B cell (primary cell): ENCODE measurements at regions not wholly inside any gene's neighbourhood (a gene's known extent, or its start where the extent isn't known, plus 50 kb on each side); places are given as distances from the start of the nearest gene placed in this dataset.

Source experiments
- ATAC-seq: fragments of 200-7000 bp; cut with Tn5 transposase; one replicate; pipeline ENCODE4 v1.10.0; 2021; ENCODE audit warnings: low read depth, mild to moderate bottlenecking, moderate number of reproducible peaks, moderate library complexity
- CTCF ChIA-PET: fragments of 350-600 bp; sonication (Branson Sonifier 250); formaldehyde crosslinking; loops from one replicate; lab custom pipeline; 2021; ENCODE audit warnings: antibody characterized with exemption, inconsistent platforms; lab: Charles Lee
- POLR2A ChIA-PET: fragments of 350-600 bp; sonication (Branson Sonifier 250); formaldehyde crosslinking; loops from one replicate; lab custom pipeline; 2021; ENCODE audit warnings: antibody characterized with exemption; lab: Charles Lee
- DNase-seq: peaks from one replicate; pipeline ENCODE4 v3.0.0; 2013
- H2AFZ ChIP-seq: 2 replicates; pipeline ENCODE4 v1.6.1; 2012; ENCODE audit warnings: mild to moderate bottlenecking, low read depth, low read length; ENCODE audit not compliant: insufficient read depth, poor library complexity, severe bottlenecking
- H3K27ac ChIP-seq, 2 donors: 1 replicate in 1 of 2; 2 replicates in 1 of 2; pipeline ENCODE4 v1.5.1; 2012 to 2013; ENCODE audit warnings: low read length in 2 of 2, mild to moderate bottlenecking in 2 of 2, moderate library complexity in 1 of 2
- H3K27me3 ChIP-seq, 4 experiments: fragments of 200-600 bp in 1 of 4; sonication (generic) in 1 of 4; replicated peaks in 1 of 4; 1 replicate in 2 of 4; 2 replicates in 2 of 4; pipeline versions ENCODE4 v1.6.1 to v1.7.0; 2013 to 2016; ENCODE audit warnings: low read length in 3 of 4, mild to moderate bottlenecking in 2 of 4, mixed read lengths in 1 of 4, moderate library complexity in 1 of 4; ENCODE audit not compliant: insufficient read depth in 4 of 4, control insufficient read depth in 3 of 4; ENCODE audit errors: control extremely low read depth in 1 of 4
- H3K36me3 ChIP-seq, 2 experiments: replicated peaks in 1 of 2; 1 replicate in 1 of 2; 2 replicates in 1 of 2; pipeline versions ENCODE4 v1.6.1 to v1.7.1; 2013; ENCODE audit warnings: low read length in 1 of 2; ENCODE audit not compliant: insufficient read depth in 2 of 2, control insufficient read depth in 1 of 2; ENCODE audit errors: control extremely low read depth in 1 of 2, extremely low read depth in 1 of 2
- H3K4me1 ChIP-seq, 2 donors: fragments of 200-600 bp in 1 of 2; sonication (generic) in 1 of 2; 1 replicate in 1 of 2; 2 replicates in 1 of 2; pipeline versions ENCODE4 v1.5.1 to v1.6.1; 2013 to 2017; ENCODE audit warnings: low read length in 2 of 2; ENCODE audit not compliant: control insufficient read depth in 2 of 2, insufficient read depth in 2 of 2
- H3K4me2 ChIP-seq: replicated peaks from 2 replicates; pipeline ENCODE3; 2012; ENCODE audit warnings: mild to moderate bottlenecking, low read depth, low read length; ENCODE audit not compliant: poor library complexity, severe bottlenecking
- H3K4me3 ChIP-seq, 5 experiments: fragments of 200-600 bp in 1 of 5; sonication (generic) in 1 of 5; 1 replicate in 3 of 5; 2 replicates in 2 of 5; pipeline versions ENCODE4 v1.5.1 to v1.7.0; 2011 to 2016; ENCODE audit warnings: low read length in 4 of 5, mild to moderate bottlenecking in 4 of 5, low read depth in 2 of 5, control low read depth in 1 of 5, moderate library complexity in 1 of 5; ENCODE audit not compliant: insufficient read depth in 1 of 5; ENCODE audit errors: control extremely low read depth in 1 of 5, extremely low read depth in 1 of 5
- H3K79me2 ChIP-seq: fragments of 200-600 bp; sonication (generic); one replicate; pipeline ENCODE4 v1.6.0; 2016; ENCODE audit warnings: low read length; ENCODE audit not compliant: control insufficient read depth, insufficient read depth
- H3K9ac ChIP-seq: fragments of 200-600 bp; sonication (generic); 2 replicates; pipeline ENCODE4 v1.6.1; 2017; ENCODE audit warnings: mild to moderate bottlenecking, low read length, moderate library complexity
- H3K9me3 ChIP-seq, 3 donors: one replicate each; pipeline versions ENCODE4 v1.6.1 to v1.7.1; 2013; ENCODE audit warnings: low read length in 2 of 3; ENCODE audit not compliant: control insufficient read depth in 2 of 3, insufficient read depth in 1 of 3; ENCODE audit errors: control extremely low read depth in 1 of 3
- H4K20me1 ChIP-seq: 2 replicates; pipeline ENCODE4 v1.6.0; 2012; ENCODE audit warnings: mild to moderate bottlenecking, low read length; ENCODE audit not compliant: insufficient read depth, control insufficient read depth, poor library complexity, severe bottlenecking
- H3K27ac Mint-ChIP-seq: one replicate; pipeline ENCODE4 v1.8.0; 2021; ENCODE audit warnings: mixed read lengths
- H3K27me3 Mint-ChIP-seq: one replicate; pipeline ENCODE4 v1.8.0; 2021; ENCODE audit warnings: mixed read lengths
- H3K4me1 Mint-ChIP-seq: one replicate; pipeline ENCODE4 v1.8.0; 2021; ENCODE audit warnings: mixed read lengths
- H3K4me3 Mint-ChIP-seq: one replicate; pipeline ENCODE4 v1.8.0; 2021; ENCODE audit warnings: mixed read lengths
- H3K9me3 Mint-ChIP-seq: one replicate; pipeline ENCODE4 v1.8.0; 2022; ENCODE audit warnings: mixed read lengths; ENCODE audit not compliant: insufficient read depth
- EZH2 ChIP-seq: IDR thresholded peaks from 2 replicates; pipeline ENCODE4 v1.6.1; 2012; ENCODE audit warnings: borderline replicate concordance, low read depth, mild to moderate bottlenecking, moderate library complexity, low read length; ENCODE audit not compliant: insufficient read depth, poor library complexity, severe bottlenecking
- WGBS: methylation state at CpG from one replicate; pipeline ENCODE4 v1.1.5; 2013; ENCODE audit warnings: missing lambda C conversion rate; ENCODE audit not compliant: insufficient coverage; 5-methylcytosine and 5-hydroxymethylcytosine counted together
- intact Hi-C: fragments of 100-400 bp; cut with micrococcal nuclease; formaldehyde crosslinking; loops from one replicate; pipeline ENCODE4 v1.10.0; 2022
- TF ChIP-seq, protein P1 (sequence below): fragments of 200-600 bp; IDR thresholded peaks from one replicate; pipeline ENCODE4 v1.8.0; 2022; ENCODE audit warnings: antibody characterized with exemption, mild to moderate bottlenecking

DNA sequence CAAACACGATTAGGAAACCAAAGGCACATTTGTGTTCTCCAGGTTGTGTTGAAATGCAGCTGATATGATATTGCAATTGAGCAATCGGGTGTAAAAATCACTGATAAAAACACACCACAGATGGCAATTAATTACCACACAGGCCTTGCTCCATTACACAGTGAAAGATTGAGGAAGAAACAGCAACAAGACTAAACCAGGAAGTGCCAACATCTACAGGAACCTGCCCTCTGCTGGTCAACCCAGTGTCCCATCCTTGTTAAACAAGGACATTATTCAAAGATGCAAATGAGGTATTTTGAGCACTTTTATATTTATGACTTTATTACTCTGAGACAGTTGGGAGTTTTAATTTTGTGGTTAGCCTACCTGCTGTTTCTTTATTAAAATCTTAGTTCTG is 765.6 kb upstream of the GHITM start:
- WGBS, result no CpG with 5 or more reads among the region's 2 CpGs
- Histone ChIP-seq H4K20me1 (no peaks in the 10 kb centered on the region), H3K79me2 (no peaks in the 10 kb centered on the region), H3K27me3 (no peaks in the 10 kb centered on the region), H3K9ac (no peak overlapping the region), H3K4me1 (no peaks in the 10 kb centered on the region), H2AFZ (no peak overlapping the region), H3K4me2 (no peak overlapping the region), H3K4me3 (no peak overlapping the region), H3K27ac (no peak overlapping the region), H3K36me3 (no peaks in the 10 kb centered on the region), H3K9me3 (no peaks in the 10 kb centered on the region)
- no peak overlapping the region for H3K4me3 Mint-ChIP-seq
- ATAC-seq, result no peak
- intact Hi-C loops, result no loop called here
- H3K4me1 Mint-ChIP-seq, result no peaks in the 10 kb centered on the region
- ChIA-PET POLR2A (no interaction called here), CTCF (no interaction called here)
- peaks cover 7% of the 10 kb centered on the region for H3K9me3 Mint-ChIP-seq
- no peak overlapping the region for H3K27ac Mint-ChIP-seq
- no peak for DNase-seq
- H3K27me3 Mint-ChIP-seq, result no peaks in the 10 kb centered on the region
- no peak for TF ChIP-seq EZH2
- TF ChIP-seq, protein P1, sequence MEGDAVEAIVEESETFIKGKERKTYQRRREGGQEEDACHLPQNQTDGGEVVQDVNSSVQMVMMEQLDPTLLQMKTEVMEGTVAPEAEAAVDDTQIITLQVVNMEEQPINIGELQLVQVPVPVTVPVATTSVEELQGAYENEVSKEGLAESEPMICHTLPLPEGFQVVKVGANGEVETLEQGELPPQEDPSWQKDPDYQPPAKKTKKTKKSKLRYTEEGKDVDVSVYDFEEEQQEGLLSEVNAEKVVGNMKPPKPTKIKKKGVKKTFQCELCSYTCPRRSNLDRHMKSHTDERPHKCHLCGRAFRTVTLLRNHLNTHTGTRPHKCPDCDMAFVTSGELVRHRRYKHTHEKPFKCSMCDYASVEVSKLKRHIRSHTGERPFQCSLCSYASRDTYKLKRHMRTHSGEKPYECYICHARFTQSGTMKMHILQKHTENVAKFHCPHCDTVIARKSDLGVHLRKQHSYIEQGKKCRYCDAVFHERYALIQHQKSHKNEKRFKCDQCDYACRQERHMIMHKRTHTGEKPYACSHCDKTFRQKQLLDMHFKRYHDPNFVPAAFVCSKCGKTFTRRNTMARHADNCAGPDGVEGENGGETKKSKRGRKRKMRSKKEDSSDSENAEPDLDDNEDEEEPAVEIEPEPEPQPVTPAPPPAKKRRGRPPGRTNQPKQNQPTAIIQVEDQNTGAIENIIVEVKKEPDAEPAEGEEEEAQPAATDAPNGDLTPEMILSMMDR, result no peak

- no peaks in the 10 kb centered on the region for H3K27me3 ChIP-seq
- Mint-ChIP-seq H3K27ac (no peak overlapping the region), H3K27me3 (no peaks in the 10 kb centered on the region), H3K4me3 (no peak overlapping the region), H3K4me1 (no peaks in the 10 kb centered on the region), H3K9me3 (peaks cover 10% of the 10 kb centered on the region)
- H3K9ac ChIP-seq, result no peak overlapping the region
- H3K36me3 ChIP-seq, result no peaks in the 10 kb centered on the region
- no peak overlapping the region for H3K4me3 ChIP-seq
- ChIA-PET CTCF (no interaction called here), POLR2A (no interaction called here)
- DNase-seq (no peak), ATAC-seq (no peak)
- H3K9me3 ChIP-seq, result no peaks in the 10 kb centered on the region
- no peak overlapping the region for H3K27ac ChIP-seq
- H3K79me2 ChIP-seq, result no peaks in the 10 kb centered on the region
- no peak for TF ChIP-seq EZH2
- TF ChIP-seq, protein P1, result no peak
- no peak overlapping the region for H3K4me2 ChIP-seq
- no peaks in the 10 kb centered on the region for H3K4me1 ChIP-seq
- H4K20me1 ChIP-seq, result no peaks in the 10 kb centered on the region
- H2AFZ ChIP-seq, result no peak overlapping the region
- intact Hi-C loops, result no loop called here
Observed at GRCh38 chr10:83374741-83375140, 764.6 kb upstream of the GHITM start.
